ENCODE measurements at regions not wholly inside any gene's neighbourhood (a gene's known extent, or its start where the extent isn't known, plus 50 kb on each side); places are given as distances from the start of the nearest gene placed in this dataset.

DNA sequence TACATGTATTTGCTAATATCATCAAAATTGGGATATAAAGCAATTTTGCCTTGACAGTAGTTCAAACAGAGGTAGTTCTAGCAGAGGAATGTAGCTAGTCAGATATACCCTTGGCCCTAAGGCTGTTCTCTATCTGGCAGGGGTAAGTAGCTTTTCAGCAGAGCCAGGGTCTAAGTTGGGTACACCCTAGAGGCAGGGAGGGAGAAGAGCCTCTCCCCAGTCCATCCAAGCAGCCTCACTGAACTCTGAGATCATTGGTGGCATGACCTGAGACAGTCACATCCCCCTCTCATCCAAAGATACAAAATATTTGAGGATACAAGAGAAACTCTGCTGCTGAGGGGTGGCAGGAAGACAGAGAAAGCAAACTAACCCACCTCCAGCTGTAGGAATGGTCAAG lies 343.7 kb downstream of the DHX15 start:
- Histone ChIP-seq H3K9me3 (ENCODE audit: control insufficient read depth in 1 of 2, low read length in 2 of 2) (no peaks in the 10 kb centered on the region), H3K36me3 (ENCODE audit: control insufficient read depth in 1 of 2, insufficient read depth in 2 of 2, low read length in 2 of 2) (no peaks in the 10 kb centered on the region), H3K27ac (ENCODE audit: low read length) (no peak overlapping the region)

DNA sequence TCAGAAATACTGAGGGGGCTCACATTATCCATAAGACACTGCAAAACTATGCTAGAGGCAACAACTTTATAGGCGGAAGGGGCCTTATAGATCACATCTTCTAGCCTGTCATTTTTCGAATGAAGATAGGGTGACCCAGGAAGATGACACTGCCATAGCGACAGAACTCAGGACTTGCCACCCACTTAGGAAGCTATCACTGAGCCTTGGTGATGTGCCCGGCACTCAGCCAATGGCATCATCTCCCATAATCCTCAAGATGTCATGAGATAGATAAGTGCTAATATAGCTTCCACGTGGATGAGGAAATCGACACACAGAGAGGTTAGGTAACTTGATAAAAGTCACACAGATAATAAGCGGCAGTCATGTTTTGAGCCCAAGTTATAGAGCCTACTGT lies 346.6 kb downstream of the DHX15 start:
- Histone ChIP-seq H3K4me3 (ENCODE audit: low read depth in 1 of 2, low read length in 2 of 2) (no peak overlapping the region), H3K27ac (ENCODE audit: low read length) (no peak overlapping the region), H3K9me3 (ENCODE audit: control insufficient read depth in 1 of 2, low read length in 2 of 2) (no peaks in the 10 kb centered on the region), H3K4me1 (ENCODE audit: control insufficient read depth in 1 of 2, insufficient read depth in 2 of 2, low read length in 2 of 2) (no peaks in the 10 kb centered on the region), H3K36me3 (ENCODE audit: control insufficient read depth in 1 of 2, insufficient read depth in 2 of 2, low read length in 2 of 2) (no peaks in the 10 kb centered on the region), H3K27me3 (ENCODE audit: low read depth, low read length) (no peaks in the 10 kb centered on the region)

More for the DNA sequence above, 343.7 kb downstream of the DHX15 start:
- no peaks in the 10 kb centered on the region for H3K4me1 ChIP-seq (ENCODE audit: control insufficient read depth in 1 of 2, insufficient read depth in 2 of 2, low read length in 2 of 2)
- no peak overlapping the region for H3K4me3 ChIP-seq (ENCODE audit: low read depth in 1 of 2, low read length in 2 of 2)
- H3K27me3 ChIP-seq (ENCODE audit: low read depth, low read length) = no peaks in the 10 kb centered on the region

DNA sequence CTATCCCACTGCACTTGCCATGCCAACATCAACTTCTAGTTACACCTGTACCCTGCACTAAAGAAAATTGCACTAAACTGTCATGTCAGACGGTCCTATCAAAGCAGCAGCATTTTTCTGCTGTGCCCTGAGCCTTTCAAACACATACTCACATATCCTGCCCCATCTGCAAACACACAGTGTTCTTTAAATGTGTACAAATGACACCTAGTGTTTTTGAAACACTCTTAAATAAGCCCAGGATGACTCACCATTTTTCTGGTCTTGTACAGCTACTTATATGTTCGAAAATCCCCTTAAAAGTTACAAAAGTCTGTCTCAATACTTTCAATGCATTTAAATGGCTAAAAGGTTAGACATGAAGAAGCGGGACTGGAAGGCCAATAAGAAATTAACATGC lies 346.7 kb upstream of the PPARGC1A start:
- H3K36me3 ChIP-seq (ENCODE audit: control insufficient read depth in 1 of 2, insufficient read depth in 2 of 2, low read length in 2 of 2) = no peaks in the 10 kb centered on the region

DNA sequence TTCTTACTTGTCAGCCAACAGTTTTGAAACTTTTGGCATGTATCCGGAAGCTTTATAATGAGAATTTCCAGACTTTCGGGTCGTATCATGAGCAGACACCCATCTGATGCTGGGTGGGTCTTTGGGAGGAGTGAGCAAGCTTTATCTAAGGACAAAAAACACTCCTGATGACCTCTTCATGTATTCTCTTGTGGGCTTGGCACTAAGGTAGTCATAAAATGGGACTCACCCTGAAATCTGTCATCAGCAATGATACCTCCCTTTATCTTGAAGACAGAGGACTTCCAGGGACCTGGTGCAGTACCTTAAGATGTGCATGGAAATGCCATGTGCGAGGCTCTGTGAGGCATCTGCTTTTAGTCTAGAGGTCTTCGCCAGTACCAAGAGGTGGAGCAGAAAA lies 346.3 kb upstream of the PPARGC1A start:
- H3K27ac ChIP-seq (ENCODE audit: low read length) = no peak overlapping the region
- no peaks in the 10 kb centered on the region for H3K27me3 ChIP-seq (ENCODE audit: low read depth, low read length)
- no peaks in the 10 kb centered on the region for H3K4me1 ChIP-seq (ENCODE audit: control insufficient read depth in 1 of 2, insufficient read depth in 2 of 2, low read length in 2 of 2)
- no peaks in the 10 kb centered on the region for H3K9me3 ChIP-seq (ENCODE audit: control insufficient read depth in 1 of 2, low read length in 2 of 2)
- no peak overlapping the region for H3K4me3 ChIP-seq (ENCODE audit: low read depth in 1 of 2, low read length in 2 of 2)
- H3K36me3 ChIP-seq (ENCODE audit: control insufficient read depth in 1 of 2, insufficient read depth in 2 of 2, low read length in 2 of 2) = no peaks in the 10 kb centered on the region

More for the DNA sequence above, 346.7 kb upstream of the PPARGC1A start:
- Histone ChIP-seq H3K27ac (ENCODE audit: low read length) (no peak overlapping the region), H3K9me3 (ENCODE audit: control insufficient read depth in 1 of 2, low read length in 2 of 2) (no peaks in the 10 kb centered on the region), H3K4me1 (ENCODE audit: control insufficient read depth in 1 of 2, insufficient read depth in 2 of 2, low read length in 2 of 2) (no peaks in the 10 kb centered on the region), H3K27me3 (ENCODE audit: low read depth, low read length) (no peaks in the 10 kb centered on the region), H3K4me3 (ENCODE audit: low read depth in 1 of 2, low read length in 2 of 2) (no peak overlapping the region)

DNA sequence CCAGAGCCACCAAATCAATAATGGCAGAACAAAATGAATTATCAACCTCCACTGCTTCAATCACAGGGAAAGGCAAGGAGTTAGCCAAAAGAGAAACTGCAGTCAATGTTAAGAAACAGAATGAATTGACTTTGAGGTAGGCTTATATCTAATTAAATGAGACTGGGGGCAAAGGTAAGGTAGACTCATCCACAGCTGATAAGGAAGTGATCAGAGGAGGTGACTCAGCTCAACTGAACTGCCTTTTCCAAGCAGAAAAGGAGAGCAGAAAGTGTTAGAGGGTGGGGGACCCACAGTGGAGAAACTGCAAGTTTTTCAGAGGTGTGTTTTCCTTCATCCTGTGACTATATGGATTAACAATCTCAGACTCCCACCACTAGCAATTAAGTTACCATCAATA lies 345.8 kb upstream of the PPARGC1A start:
- no peak overlapping the region for H3K27ac ChIP-seq (ENCODE audit: low read length)
- H3K9me3 ChIP-seq (ENCODE audit: control insufficient read depth in 1 of 2, low read length in 2 of 2) = no peaks in the 10 kb centered on the region
- H3K27me3 ChIP-seq (ENCODE audit: low read depth, low read length) = no peaks in the 10 kb centered on the region
- H3K4me1 ChIP-seq (ENCODE audit: control insufficient read depth in 1 of 2, insufficient read depth in 2 of 2, low read length in 2 of 2) = no peaks in the 10 kb centered on the region
- no peak overlapping the region for H3K4me3 ChIP-seq (ENCODE audit: low read depth in 1 of 2, low read length in 2 of 2)
- no peaks in the 10 kb centered on the region for H3K36me3 ChIP-seq (ENCODE audit: control insufficient read depth in 1 of 2, insufficient read depth in 2 of 2, low read length in 2 of 2)

DNA sequence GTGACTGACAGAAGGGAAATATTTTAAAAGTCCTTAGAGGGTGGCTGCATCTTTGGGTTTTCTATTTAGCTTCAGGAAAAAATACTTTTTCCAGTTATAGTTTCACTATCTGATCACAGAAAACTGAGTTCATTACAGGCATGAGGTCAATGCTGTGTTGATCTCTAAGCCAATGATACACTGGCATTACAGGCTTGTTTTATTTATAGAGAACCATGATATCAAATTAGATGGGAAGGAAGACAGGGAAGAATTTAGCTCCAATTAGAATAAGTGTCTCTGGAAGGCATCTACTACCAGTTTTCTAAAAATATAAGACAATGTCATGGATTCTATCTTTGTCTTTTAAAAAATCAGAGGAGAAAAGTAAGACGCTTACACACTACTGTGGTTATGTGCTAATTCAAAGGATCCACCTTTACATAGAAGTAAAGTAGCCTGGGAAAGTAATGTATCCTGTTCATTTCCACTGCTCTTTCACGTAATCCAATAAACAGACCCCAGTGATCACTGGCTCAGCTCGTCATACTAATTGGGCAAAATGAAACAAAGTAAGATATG lies 344.5 kb upstream of the PPARGC1A start:
- Histone ChIP-seq H3K27ac (ENCODE audit: low read length) (no peak overlapping the region), H3K4me1 (ENCODE audit: control insufficient read depth in 1 of 2, insufficient read depth in 2 of 2, low read length in 2 of 2) (no peaks in the 10 kb centered on the region), H3K9me3 (ENCODE audit: control insufficient read depth in 1 of 2, low read length in 2 of 2) (no peaks in the 10 kb centered on the region), H3K36me3 (ENCODE audit: control insufficient read depth in 1 of 2, insufficient read depth in 2 of 2, low read length in 2 of 2) (no peaks in the 10 kb centered on the region), H3K27me3 (ENCODE audit: low read depth, low read length) (no peaks in the 10 kb centered on the region), H3K4me3 (ENCODE audit: low read depth in 1 of 2, low read length in 2 of 2) (no peak overlapping the region)

DNA sequence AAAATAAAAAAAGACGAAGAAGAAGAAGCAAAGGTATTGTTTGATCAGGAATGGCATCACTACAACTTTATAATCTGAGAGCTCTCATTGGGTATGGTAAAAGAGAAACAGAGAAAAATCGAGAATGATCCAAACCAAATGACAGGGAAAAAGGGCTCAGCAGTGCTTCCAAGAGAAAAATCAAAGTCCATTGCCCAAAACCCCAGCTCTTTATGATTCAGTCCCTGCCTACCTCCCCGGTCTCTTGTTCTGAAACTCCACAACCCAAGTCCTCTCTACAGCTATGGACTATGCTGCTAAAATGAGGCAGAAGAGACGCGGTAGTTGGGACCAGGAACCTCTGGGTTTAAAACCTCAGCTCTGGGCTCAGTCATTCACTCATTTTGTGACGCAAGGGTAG lies 341.1 kb upstream of the PPARGC1A start:
- Histone ChIP-seq H3K27me3 (ENCODE audit: low read depth, low read length) (no peaks in the 10 kb centered on the region), H3K9me3 (ENCODE audit: control insufficient read depth in 1 of 2, low read length in 2 of 2) (no peaks in the 10 kb centered on the region), H3K4me1 (ENCODE audit: control insufficient read depth in 1 of 2, insufficient read depth in 2 of 2, low read length in 2 of 2) (no peaks in the 10 kb centered on the region), H3K36me3 (ENCODE audit: control insufficient read depth in 1 of 2, insufficient read depth in 2 of 2, low read length in 2 of 2) (no peaks in the 10 kb centered on the region), H3K27ac (ENCODE audit: low read length) (no peak overlapping the region), H3K4me3 (ENCODE audit: low read depth in 1 of 2, low read length in 2 of 2) (no peak overlapping the region)

DNA sequence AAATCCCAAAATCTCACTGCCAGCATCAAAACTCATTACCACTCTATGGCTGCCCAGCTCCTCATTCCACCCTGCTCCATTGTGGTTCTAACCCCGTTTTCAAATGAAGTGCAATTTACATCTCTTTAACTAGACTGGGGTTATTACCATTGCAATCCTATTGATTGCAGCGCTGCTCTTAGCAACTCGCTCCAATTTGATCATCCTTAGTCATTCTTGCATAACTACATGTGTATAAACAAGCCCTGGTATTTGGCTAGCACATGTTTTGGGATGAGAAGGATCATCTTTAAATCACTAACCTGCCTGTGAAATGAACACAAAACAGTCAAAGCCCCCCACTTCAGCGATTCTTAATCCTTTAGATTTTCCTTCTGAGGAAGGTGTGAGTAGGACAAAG lies 340.1 kb upstream of the PPARGC1A start:
- Histone ChIP-seq H3K9me3 (ENCODE audit: control insufficient read depth in 1 of 2, low read length in 2 of 2) (no peaks in the 10 kb centered on the region), H3K27me3 (ENCODE audit: low read depth, low read length) (no peaks in the 10 kb centered on the region), H3K36me3 (ENCODE audit: control insufficient read depth in 1 of 2, insufficient read depth in 2 of 2, low read length in 2 of 2) (no peaks in the 10 kb centered on the region), H3K4me1 (ENCODE audit: control insufficient read depth in 1 of 2, insufficient read depth in 2 of 2, low read length in 2 of 2) (no peaks in the 10 kb centered on the region), H3K4me3 (ENCODE audit: low read depth in 1 of 2, low read length in 2 of 2) (no peak overlapping the region), H3K27ac (ENCODE audit: low read length) (no peak overlapping the region)

DNA sequence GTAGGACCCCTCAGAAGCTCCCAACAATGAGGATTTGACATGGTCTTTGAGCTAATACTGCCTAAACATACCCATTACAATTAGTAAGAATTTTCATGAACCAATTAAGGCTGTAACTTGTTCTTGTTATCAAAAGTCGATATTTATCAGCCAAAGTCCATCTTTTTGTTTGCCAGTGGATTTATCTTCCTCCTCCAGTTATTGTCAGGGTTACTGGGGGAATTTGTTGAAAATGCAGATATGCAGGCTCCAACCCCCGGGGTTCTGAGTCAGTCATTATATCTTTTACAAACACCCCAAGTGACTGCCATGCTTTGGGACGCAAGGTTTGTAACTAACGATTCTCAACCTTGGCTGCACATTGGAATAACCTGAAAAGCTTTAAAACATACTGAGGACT lies 338.8 kb upstream of the PPARGC1A start:
- Histone ChIP-seq H3K9me3 (ENCODE audit: control insufficient read depth in 1 of 2, low read length in 2 of 2) (no peaks in the 10 kb centered on the region), H3K36me3 (ENCODE audit: control insufficient read depth in 1 of 2, insufficient read depth in 2 of 2, low read length in 2 of 2) (no peaks in the 10 kb centered on the region), H3K4me1 (ENCODE audit: control insufficient read depth in 1 of 2, insufficient read depth in 2 of 2, low read length in 2 of 2) (no peaks in the 10 kb centered on the region), H3K27me3 (ENCODE audit: low read depth, low read length) (no peaks in the 10 kb centered on the region), H3K27ac (ENCODE audit: low read length) (no peak overlapping the region), H3K4me3 (ENCODE audit: low read depth in 1 of 2, low read length in 2 of 2) (no peak overlapping the region)

DNA sequence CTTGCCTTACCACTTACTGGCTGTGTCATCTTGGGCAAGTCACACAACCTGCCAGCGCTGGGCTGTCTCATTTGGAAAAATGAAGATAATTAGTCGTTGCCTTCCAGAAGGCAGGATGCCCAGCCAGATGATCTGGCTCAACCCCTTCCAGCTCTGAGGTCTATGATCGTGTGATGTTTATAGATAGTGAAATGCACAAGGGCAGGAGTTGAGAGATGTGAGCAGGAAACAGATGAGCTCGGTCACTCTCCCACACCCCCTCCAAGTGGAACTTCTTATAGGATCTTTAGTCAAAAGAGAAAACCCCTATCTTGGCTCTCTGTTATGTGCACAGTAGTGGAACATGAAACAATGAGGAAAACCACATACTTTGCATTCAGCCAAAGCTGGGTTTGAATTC lies 336.8 kb upstream of the PPARGC1A start:
- H3K36me3 ChIP-seq (ENCODE audit: control insufficient read depth in 1 of 2, insufficient read depth in 2 of 2, low read length in 2 of 2) = no peaks in the 10 kb centered on the region
- H3K9me3 ChIP-seq (ENCODE audit: control insufficient read depth in 1 of 2, low read length in 2 of 2) = no peaks in the 10 kb centered on the region
- no peak overlapping the region for H3K4me3 ChIP-seq (ENCODE audit: low read depth in 1 of 2, low read length in 2 of 2)
- no peaks in the 10 kb centered on the region for H3K4me1 ChIP-seq (ENCODE audit: control insufficient read depth in 1 of 2, insufficient read depth in 2 of 2, low read length in 2 of 2)
- no peaks in the 10 kb centered on the region for H3K27me3 ChIP-seq (ENCODE audit: low read depth, low read length)
- no peak overlapping the region for H3K27ac ChIP-seq (ENCODE audit: low read length)

DNA sequence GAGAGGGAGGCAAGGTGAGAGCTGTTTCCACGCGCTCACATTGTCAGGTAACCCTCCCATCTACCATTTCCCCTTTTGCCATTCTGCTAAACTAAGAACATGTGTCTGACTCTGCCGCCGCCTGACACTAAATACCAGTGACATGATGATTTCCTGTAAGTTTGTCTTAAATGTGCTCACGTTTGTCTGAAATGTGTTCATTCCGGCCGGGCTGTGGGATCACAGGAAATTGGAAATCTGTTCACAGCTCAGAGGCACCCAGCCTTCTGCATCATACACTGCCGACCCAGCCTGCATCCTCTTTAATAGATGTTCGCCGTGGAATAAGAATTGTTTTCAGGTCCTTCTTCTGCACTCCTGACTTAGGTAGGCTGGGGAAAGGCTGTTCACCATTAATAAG lies 336.2 kb upstream of the PPARGC1A start:
- no peaks in the 10 kb centered on the region for H3K4me1 ChIP-seq (ENCODE audit: control insufficient read depth in 1 of 2, insufficient read depth in 2 of 2, low read length in 2 of 2)
- H3K4me3 ChIP-seq (ENCODE audit: low read depth in 1 of 2, low read length in 2 of 2) = no peak overlapping the region
- H3K9me3 ChIP-seq (ENCODE audit: control insufficient read depth in 1 of 2, low read length in 2 of 2) = no peaks in the 10 kb centered on the region
- H3K36me3 ChIP-seq (ENCODE audit: control insufficient read depth in 1 of 2, insufficient read depth in 2 of 2, low read length in 2 of 2) = no peaks in the 10 kb centered on the region
- H3K27me3 ChIP-seq (ENCODE audit: low read depth, low read length) = no peaks in the 10 kb centered on the region
- H3K27ac ChIP-seq (ENCODE audit: low read length) = no peak overlapping the region

DNA sequence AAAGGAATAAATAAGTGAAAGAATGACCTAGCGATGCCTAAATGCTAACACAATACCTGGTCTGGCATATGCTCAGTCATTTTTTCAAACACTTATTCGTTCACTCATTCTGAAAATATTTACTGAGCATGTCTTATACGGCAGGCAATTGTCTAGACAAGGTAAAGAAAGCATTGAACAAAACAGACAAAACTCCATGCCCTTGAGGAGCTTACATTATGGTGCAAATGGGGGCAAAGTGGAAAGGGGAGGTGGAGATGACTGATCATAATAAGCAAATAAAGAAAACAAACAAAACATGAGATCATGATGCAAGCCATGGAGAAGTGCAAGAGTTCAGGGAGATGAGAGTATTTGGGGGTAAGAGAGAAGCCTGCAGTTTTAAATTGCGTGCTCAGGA lies 334.6 kb upstream of the PPARGC1A start:
- Histone ChIP-seq H3K27ac (ENCODE audit: low read length) (no peak overlapping the region), H3K4me3 (ENCODE audit: low read depth in 1 of 2, low read length in 2 of 2) (no peak overlapping the region), H3K36me3 (ENCODE audit: control insufficient read depth in 1 of 2, insufficient read depth in 2 of 2, low read length in 2 of 2) (no peaks in the 10 kb centered on the region), H3K4me1 (ENCODE audit: control insufficient read depth in 1 of 2, insufficient read depth in 2 of 2, low read length in 2 of 2) (no peaks in the 10 kb centered on the region), H3K27me3 (ENCODE audit: low read depth, low read length) (no peaks in the 10 kb centered on the region), H3K9me3 (ENCODE audit: control insufficient read depth in 1 of 2, low read length in 2 of 2) (no peaks in the 10 kb centered on the region)
